ENCODE measurements at regions not wholly inside any gene's neighbourhood (a gene's known extent, or its start where the extent isn't known, plus 50 kb on each side); places are given as distances from the start of the nearest gene placed in this dataset.

GRCh38 chr10:4596951-4597350 lies 229.1 kb upstream of the AKR1E2 start:
- H3K36me3 ChIP-seq (ENCODE audit: low read length) = no peaks in the 10 kb centered on the region
- H3K27ac ChIP-seq (ENCODE audit: low read depth, low read length) = no peak overlapping the region
- TF ChIP-seq EZH2phosphoT487 (conservative IDR thresholded peaks at IDR 0.05; ENCODE audit: low read length) (no peak), CTCF (IDR thresholded peaks at IDR 0.05; ENCODE audit: insufficient read depth, low read length, poor library complexity, severe bottlenecking) (no peak)
- H2AFZ ChIP-seq (ENCODE audit: low read depth, low read length, severe bottlenecking) = no peak overlapping the region
- H3K9me3 ChIP-seq (ENCODE audit: insufficient read depth, low read length) = no peaks in the 10 kb centered on the region
- H3K9me2 ChIP-seq (replicated peaks; ENCODE audit: insufficient read depth, low read length) = no peaks in the 10 kb centered on the region
- H3K9ac ChIP-seq (ENCODE audit: low read length) = no peak overlapping the region
- H3K4me3 ChIP-seq (ENCODE audit: insufficient read depth, low read length, poor library complexity, severe bottlenecking) = no peak overlapping the region
- H3K79me2 ChIP-seq (ENCODE audit: insufficient read depth, low read length) = no peaks in the 10 kb centered on the region
- no peaks in the 10 kb centered on the region for H4K20me1 ChIP-seq (ENCODE audit: low read depth, low read length)
- no peaks in the 10 kb centered on the region for H3K27me3 ChIP-seq (ENCODE audit: low read length)
- no peak overlapping the region for H3K4me2 ChIP-seq (ENCODE audit: low read depth, low read length, poor library complexity, severe bottlenecking)
- H3F3A ChIP-seq (ENCODE audit: insufficient read depth) = no peaks in the 10 kb centered on the region

- Histone ChIP-seq H3F3A (ENCODE audit: insufficient read depth) (no peaks in the 10 kb centered on the region), H3K27me3 (ENCODE audit: low read length) (no peaks in the 10 kb centered on the region), H3K9me2 (replicated peaks; ENCODE audit: insufficient read depth, low read length) (no peaks in the 10 kb centered on the region), H3K4me2 (ENCODE audit: low read depth, low read length, poor library complexity, severe bottlenecking) (no peak overlapping the region), H3K9me3 (ENCODE audit: insufficient read depth, low read length) (no peaks in the 10 kb centered on the region), H3K27ac (ENCODE audit: low read depth, low read length) (no peak overlapping the region), H4K20me1 (ENCODE audit: low read depth, low read length) (no peaks in the 10 kb centered on the region), H3K9ac (ENCODE audit: low read length) (no peak overlapping the region), H2AFZ (ENCODE audit: low read depth, low read length, severe bottlenecking) (no peak overlapping the region), H3K79me2 (ENCODE audit: insufficient read depth, low read length) (no peaks in the 10 kb centered on the region), H3K4me3 (ENCODE audit: insufficient read depth, low read length, poor library complexity, severe bottlenecking) (no peak overlapping the region), H3K36me3 (ENCODE audit: low read length) (no peaks in the 10 kb centered on the region)
- TF ChIP-seq EZH2phosphoT487 (conservative IDR thresholded peaks at IDR 0.05; ENCODE audit: low read length) (no peak), CTCF (IDR thresholded peaks at IDR 0.05; ENCODE audit: insufficient read depth, low read length, poor library complexity, severe bottlenecking) (no peak)
These were observed 230.2 kb upstream of the AKR1E2 start for GRCh38 chr10:4595719-4596319.

- no peaks in the 10 kb centered on the region for H3K27me3 ChIP-seq (ENCODE audit: low read length)
- TF ChIP-seq EZH2phosphoT487 (conservative IDR thresholded peaks at IDR 0.05; ENCODE audit: low read length) (no peak), CTCF (IDR thresholded peaks at IDR 0.05; ENCODE audit: insufficient read depth, low read length, poor library complexity, severe bottlenecking) (no peak)
- H2AFZ ChIP-seq (ENCODE audit: low read depth, low read length, severe bottlenecking) = no peak overlapping the region
- no peak overlapping the region for H3K4me3 ChIP-seq (ENCODE audit: insufficient read depth, low read length, poor library complexity, severe bottlenecking)
- no peaks in the 10 kb centered on the region for H3K9me3 ChIP-seq (ENCODE audit: insufficient read depth, low read length)
- H3K27ac ChIP-seq (ENCODE audit: low read depth, low read length) = no peak overlapping the region
- H3K36me3 ChIP-seq (ENCODE audit: low read length) = no peaks in the 10 kb centered on the region
- no peaks in the 10 kb centered on the region for H4K20me1 ChIP-seq (ENCODE audit: low read depth, low read length)
- no peaks in the 10 kb centered on the region for H3K9me2 ChIP-seq (replicated peaks; ENCODE audit: insufficient read depth, low read length)
- no peaks in the 10 kb centered on the region for H3K79me2 ChIP-seq (ENCODE audit: insufficient read depth, low read length)
- H3K9ac ChIP-seq (ENCODE audit: low read length) = no peak overlapping the region
- H3F3A ChIP-seq (ENCODE audit: insufficient read depth) = no peaks in the 10 kb centered on the region
- H3K4me2 ChIP-seq (ENCODE audit: low read depth, low read length, poor library complexity, severe bottlenecking) = no peak overlapping the region
These were observed 235.2 kb upstream of the AKR1E2 start for GRCh38 chr10:4590807-4591206.
